ENCODE measurements at regions not wholly inside any gene's neighbourhood (a gene's known extent, or its start where the extent isn't known, plus 50 kb on each side); places are given as distances from the start of the nearest gene placed in this dataset.

GRCh38 chr17:79232957-79233356, 158.3 kb downstream of the ENGASE start:
- no peak for TF ChIP-seq POLR2AphosphoS5 (IDR thresholded peaks at IDR 0.05)
- TF ChIP-seq, protein P1, sequence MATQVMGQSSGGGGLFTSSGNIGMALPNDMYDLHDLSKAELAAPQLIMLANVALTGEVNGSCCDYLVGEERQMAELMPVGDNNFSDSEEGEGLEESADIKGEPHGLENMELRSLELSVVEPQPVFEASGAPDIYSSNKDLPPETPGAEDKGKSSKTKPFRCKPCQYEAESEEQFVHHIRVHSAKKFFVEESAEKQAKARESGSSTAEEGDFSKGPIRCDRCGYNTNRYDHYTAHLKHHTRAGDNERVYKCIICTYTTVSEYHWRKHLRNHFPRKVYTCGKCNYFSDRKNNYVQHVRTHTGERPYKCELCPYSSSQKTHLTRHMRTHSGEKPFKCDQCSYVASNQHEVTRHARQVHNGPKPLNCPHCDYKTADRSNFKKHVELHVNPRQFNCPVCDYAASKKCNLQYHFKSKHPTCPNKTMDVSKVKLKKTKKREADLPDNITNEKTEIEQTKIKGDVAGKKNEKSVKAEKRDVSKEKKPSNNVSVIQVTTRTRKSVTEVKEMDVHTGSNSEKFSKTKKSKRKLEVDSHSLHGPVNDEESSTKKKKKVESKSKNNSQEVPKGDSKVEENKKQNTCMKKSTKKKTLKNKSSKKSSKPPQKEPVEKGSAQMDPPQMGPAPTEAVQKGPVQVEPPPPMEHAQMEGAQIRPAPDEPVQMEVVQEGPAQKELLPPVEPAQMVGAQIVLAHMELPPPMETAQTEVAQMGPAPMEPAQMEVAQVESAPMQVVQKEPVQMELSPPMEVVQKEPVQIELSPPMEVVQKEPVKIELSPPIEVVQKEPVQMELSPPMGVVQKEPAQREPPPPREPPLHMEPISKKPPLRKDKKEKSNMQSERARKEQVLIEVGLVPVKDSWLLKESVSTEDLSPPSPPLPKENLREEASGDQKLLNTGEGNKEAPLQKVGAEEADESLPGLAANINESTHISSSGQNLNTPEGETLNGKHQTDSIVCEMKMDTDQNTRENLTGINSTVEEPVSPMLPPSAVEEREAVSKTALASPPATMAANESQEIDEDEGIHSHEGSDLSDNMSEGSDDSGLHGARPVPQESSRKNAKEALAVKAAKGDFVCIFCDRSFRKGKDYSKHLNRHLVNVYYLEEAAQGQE (IDR thresholded peaks at IDR 0.05; ENCODE audit: borderline replicate concordance), result no peak
- TF ChIP-seq, protein P2, sequence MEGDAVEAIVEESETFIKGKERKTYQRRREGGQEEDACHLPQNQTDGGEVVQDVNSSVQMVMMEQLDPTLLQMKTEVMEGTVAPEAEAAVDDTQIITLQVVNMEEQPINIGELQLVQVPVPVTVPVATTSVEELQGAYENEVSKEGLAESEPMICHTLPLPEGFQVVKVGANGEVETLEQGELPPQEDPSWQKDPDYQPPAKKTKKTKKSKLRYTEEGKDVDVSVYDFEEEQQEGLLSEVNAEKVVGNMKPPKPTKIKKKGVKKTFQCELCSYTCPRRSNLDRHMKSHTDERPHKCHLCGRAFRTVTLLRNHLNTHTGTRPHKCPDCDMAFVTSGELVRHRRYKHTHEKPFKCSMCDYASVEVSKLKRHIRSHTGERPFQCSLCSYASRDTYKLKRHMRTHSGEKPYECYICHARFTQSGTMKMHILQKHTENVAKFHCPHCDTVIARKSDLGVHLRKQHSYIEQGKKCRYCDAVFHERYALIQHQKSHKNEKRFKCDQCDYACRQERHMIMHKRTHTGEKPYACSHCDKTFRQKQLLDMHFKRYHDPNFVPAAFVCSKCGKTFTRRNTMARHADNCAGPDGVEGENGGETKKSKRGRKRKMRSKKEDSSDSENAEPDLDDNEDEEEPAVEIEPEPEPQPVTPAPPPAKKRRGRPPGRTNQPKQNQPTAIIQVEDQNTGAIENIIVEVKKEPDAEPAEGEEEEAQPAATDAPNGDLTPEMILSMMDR (IDR thresholded peaks at IDR 0.05; ENCODE audit: poor library complexity, severe bottlenecking), result no peak

Measured in neural cell (in vitro differentiated cells).